ENCODE measurements at regions not wholly inside any gene's neighbourhood (a gene's known extent, or its start where the extent isn't known, plus 50 kb on each side); places are given as distances from the start of the nearest gene placed in this dataset.
A peak's percentile ranks its signal among the peaks of the same experiment; 100 is the strongest.

DNA sequence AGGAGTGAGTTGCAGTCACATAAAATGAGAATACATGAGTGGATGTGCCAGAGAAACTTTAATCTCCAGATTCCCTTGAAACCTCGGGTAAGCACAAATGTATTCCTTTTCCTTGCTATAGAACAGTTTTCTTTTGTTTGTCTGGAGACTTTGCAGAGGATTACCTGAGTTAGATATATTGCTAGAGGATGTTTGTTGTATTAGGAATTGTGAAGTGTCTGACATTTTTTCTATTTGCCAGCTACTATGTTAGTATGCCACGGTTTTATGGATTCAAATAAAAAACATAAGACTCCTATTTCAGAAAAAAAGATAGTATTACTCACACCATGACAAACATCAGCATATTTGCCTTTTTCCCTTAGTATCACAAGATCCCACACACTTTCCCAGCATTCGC lies 844.9 kb upstream of the SLITRK5 start:
- no peak overlapping the region for H3K4me3 ChIP-seq (ENCODE audit: low read length)
- H3K9me3 ChIP-seq (replicated peaks; ENCODE audit: control insufficient read depth, low read depth, low read length), result no peaks in the 10 kb centered on the region
- no peaks in the 10 kb centered on the region for H3K4me1 ChIP-seq (ENCODE audit: control insufficient read depth, insufficient read depth, low read length)
- no CpG with 5 or more reads among the region's 3 CpGs for WGBS (ENCODE audit: insufficient coverage)
- no peak overlapping the region for H3K27ac ChIP-seq (ENCODE audit: low read length)
- no peaks in the 10 kb centered on the region for H3K36me3 ChIP-seq (ENCODE audit: control insufficient read depth, insufficient read depth, low read length)
- H3K27me3 ChIP-seq (ENCODE audit: control insufficient read depth, insufficient read depth, low read length), result no peaks in the 10 kb centered on the region
- DNase-seq, result no peak

GRCh38 chr13:86830046-86830445 lies 841.1 kb upstream of the SLITRK5 start:
- H3K27ac ChIP-seq (ENCODE audit: low read length), result no peak overlapping the region
- H3K9me3 ChIP-seq (replicated peaks; ENCODE audit: control insufficient read depth, low read depth, low read length), result no peaks in the 10 kb centered on the region
- 73% methylated on average over 4 of the region's 4 CpGs for WGBS (ENCODE audit: insufficient coverage)
- H3K4me3 ChIP-seq (ENCODE audit: low read length), result no peak overlapping the region
- H3K36me3 ChIP-seq (ENCODE audit: control insufficient read depth, insufficient read depth, low read length), result no peaks in the 10 kb centered on the region
- peak; percentile 18 for DNase-seq
- no peaks in the 10 kb centered on the region for H3K27me3 ChIP-seq (ENCODE audit: control insufficient read depth, insufficient read depth, low read length)
- H3K4me1 ChIP-seq (ENCODE audit: control insufficient read depth, insufficient read depth, low read length), result no peaks in the 10 kb centered on the region

- no peak overlapping the region for H3K4me3 ChIP-seq (ENCODE audit: low read length)
- H3K27ac ChIP-seq (ENCODE audit: low read length), result no peak overlapping the region
- H3K36me3 ChIP-seq (ENCODE audit: control insufficient read depth, insufficient read depth, low read length), result no peaks in the 10 kb centered on the region
- WGBS (ENCODE audit: insufficient coverage), result no CpG with 5 or more reads among the region's 1 CpG
- no peaks in the 10 kb centered on the region for H3K27me3 ChIP-seq (ENCODE audit: control insufficient read depth, insufficient read depth, low read length)
- H3K9me3 ChIP-seq (replicated peaks; ENCODE audit: control insufficient read depth, low read depth, low read length), result peaks cover 4% of the 10 kb centered on the region
- no peaks in the 10 kb centered on the region for H3K4me1 ChIP-seq (ENCODE audit: control insufficient read depth, insufficient read depth, low read length)
- DNase-seq, result no peak
Observed at GRCh38 chr13:86831084-86831483, 840.1 kb upstream of the SLITRK5 start.

- Histone ChIP-seq H3K27me3 (ENCODE audit: control insufficient read depth, insufficient read depth, low read length) (no peaks in the 10 kb centered on the region), H3K36me3 (ENCODE audit: control insufficient read depth, insufficient read depth, low read length) (no peaks in the 10 kb centered on the region), H3K4me1 (ENCODE audit: control insufficient read depth, insufficient read depth, low read length) (no peaks in the 10 kb centered on the region), H3K4me3 (ENCODE audit: low read length) (no peak overlapping the region), H3K27ac (ENCODE audit: low read length) (no peak overlapping the region), H3K9me3 (replicated peaks; ENCODE audit: control insufficient read depth, low read depth, low read length) (peaks cover 13% of the 10 kb centered on the region)
- WGBS (ENCODE audit: insufficient coverage), result 89% methylated on average over 7 of the region's 10 CpGs
- DNase-seq, result no peak
Observed at GRCh38 chr13:86838411-86839120, 832.6 kb upstream of the SLITRK5 start.

- H3K9me3 ChIP-seq (replicated peaks; ENCODE audit: control insufficient read depth, low read depth, low read length), result peaks cover 13% of the 10 kb centered on the region
- WGBS (ENCODE audit: insufficient coverage), result 74% methylated on average over 6 of the region's 7 CpGs
- DNase-seq, result no peak
Observed at GRCh38 chr13:86839221-86839620, 832.0 kb upstream of the SLITRK5 start.

GRCh38 chr13:86840250-86841191 lies 830.6 kb upstream of the SLITRK5 start:
- Histone ChIP-seq H3K27me3 (ENCODE audit: control insufficient read depth, insufficient read depth, low read length) (no peaks in the 10 kb centered on the region), H3K4me1 (ENCODE audit: control insufficient read depth, insufficient read depth, low read length) (no peaks in the 10 kb centered on the region), H3K27ac (ENCODE audit: low read length) (no peak overlapping the region), H3K36me3 (ENCODE audit: control insufficient read depth, insufficient read depth, low read length) (no peaks in the 10 kb centered on the region), H3K9me3 (replicated peaks; ENCODE audit: control insufficient read depth, low read depth, low read length) (peaks cover 13% of the 10 kb centered on the region), H3K4me3 (ENCODE audit: low read length) (no peak overlapping the region)
- no peak for DNase-seq
- 89% methylated on average over 9 of the region's 11 CpGs for WGBS (ENCODE audit: insufficient coverage)

More at GRCh38 chr13:86839221-86839620, 832.0 kb upstream of the SLITRK5 start:
- Histone ChIP-seq H3K27ac (ENCODE audit: low read length) (no peak overlapping the region), H3K36me3 (ENCODE audit: control insufficient read depth, insufficient read depth, low read length) (no peaks in the 10 kb centered on the region), H3K4me3 (ENCODE audit: low read length) (no peak overlapping the region), H3K27me3 (ENCODE audit: control insufficient read depth, insufficient read depth, low read length) (no peaks in the 10 kb centered on the region), H3K4me1 (ENCODE audit: control insufficient read depth, insufficient read depth, low read length) (no peaks in the 10 kb centered on the region)

GRCh38 chr13:86841264-86841663 lies 829.9 kb upstream of the SLITRK5 start:
- Histone ChIP-seq H3K36me3 (ENCODE audit: control insufficient read depth, insufficient read depth, low read length) (no peaks in the 10 kb centered on the region), H3K27ac (ENCODE audit: low read length) (no peak overlapping the region), H3K9me3 (replicated peaks; ENCODE audit: control insufficient read depth, low read depth, low read length) (peaks cover 7% of the 10 kb centered on the region), H3K4me3 (ENCODE audit: low read length) (no peak overlapping the region), H3K27me3 (ENCODE audit: control insufficient read depth, insufficient read depth, low read length) (no peaks in the 10 kb centered on the region), H3K4me1 (ENCODE audit: control insufficient read depth, insufficient read depth, low read length) (no peaks in the 10 kb centered on the region)
- DNase-seq, result no peak
- WGBS (ENCODE audit: insufficient coverage), result no CpG with 5 or more reads among the region's 1 CpG

DNA sequence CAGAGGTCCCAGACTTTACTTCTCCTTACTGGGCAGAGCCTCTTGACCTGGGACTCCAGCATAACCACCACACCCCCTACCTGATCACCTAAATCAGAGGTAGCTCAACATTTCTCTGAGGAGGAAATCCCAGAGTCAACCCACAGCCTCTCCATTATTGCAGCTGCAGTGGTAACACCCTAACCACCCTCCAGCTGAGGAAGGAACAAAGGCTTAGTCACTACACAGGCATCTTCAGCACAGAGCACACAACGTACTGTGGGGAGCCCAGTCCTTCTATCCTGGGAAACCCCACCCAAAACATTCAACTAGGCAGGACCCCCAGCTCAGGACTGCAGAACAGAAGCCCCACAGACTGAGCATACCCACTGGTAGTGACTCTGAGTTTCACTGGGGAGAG lies 824.7 kb upstream of the SLITRK5 start:
- H3K4me1 ChIP-seq (ENCODE audit: control insufficient read depth, insufficient read depth, low read length), result no peaks in the 10 kb centered on the region
- H3K4me3 ChIP-seq (ENCODE audit: low read length), result no peak overlapping the region
- H3K27ac ChIP-seq (ENCODE audit: low read length), result no peak overlapping the region
- no peaks in the 10 kb centered on the region for H3K36me3 ChIP-seq (ENCODE audit: control insufficient read depth, insufficient read depth, low read length)
- H3K27me3 ChIP-seq (ENCODE audit: control insufficient read depth, insufficient read depth, low read length), result no peaks in the 10 kb centered on the region
- no peak for DNase-seq
- H3K9me3 ChIP-seq (replicated peaks; ENCODE audit: control insufficient read depth, low read depth, low read length), result no peaks in the 10 kb centered on the region
- no CpG with 5 or more reads among the region's 1 CpG for WGBS (ENCODE audit: insufficient coverage)

DNA sequence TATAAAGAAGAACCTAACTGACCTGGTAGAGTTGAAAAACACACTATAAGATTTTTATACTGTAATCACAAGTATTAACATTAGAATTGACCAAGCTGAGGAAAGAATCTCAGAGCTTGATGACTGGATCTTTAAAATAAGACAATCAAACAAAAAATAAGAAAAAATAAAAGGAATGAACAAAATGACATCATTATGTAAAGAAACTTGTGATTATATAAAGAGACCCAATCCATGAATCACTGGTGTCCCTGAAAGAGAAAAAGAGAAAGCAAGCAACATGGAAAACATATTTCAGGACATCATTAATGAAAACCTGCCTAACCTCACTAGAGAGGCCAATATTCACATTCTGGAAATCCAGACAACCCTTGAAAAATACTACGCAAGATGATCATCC lies 822.5 kb upstream of the SLITRK5 start:
- Histone ChIP-seq H3K4me3 (ENCODE audit: low read length) (no peak overlapping the region), H3K27ac (ENCODE audit: low read length) (no peak overlapping the region), H3K36me3 (ENCODE audit: control insufficient read depth, insufficient read depth, low read length) (no peaks in the 10 kb centered on the region), H3K27me3 (ENCODE audit: control insufficient read depth, insufficient read depth, low read length) (no peaks in the 10 kb centered on the region), H3K4me1 (ENCODE audit: control insufficient read depth, insufficient read depth, low read length) (no peaks in the 10 kb centered on the region), H3K9me3 (replicated peaks; ENCODE audit: control insufficient read depth, low read depth, low read length) (no peaks in the 10 kb centered on the region)
- no CpG with 5 or more reads among the region's 1 CpG for WGBS (ENCODE audit: insufficient coverage)
- no peak for DNase-seq

DNA sequence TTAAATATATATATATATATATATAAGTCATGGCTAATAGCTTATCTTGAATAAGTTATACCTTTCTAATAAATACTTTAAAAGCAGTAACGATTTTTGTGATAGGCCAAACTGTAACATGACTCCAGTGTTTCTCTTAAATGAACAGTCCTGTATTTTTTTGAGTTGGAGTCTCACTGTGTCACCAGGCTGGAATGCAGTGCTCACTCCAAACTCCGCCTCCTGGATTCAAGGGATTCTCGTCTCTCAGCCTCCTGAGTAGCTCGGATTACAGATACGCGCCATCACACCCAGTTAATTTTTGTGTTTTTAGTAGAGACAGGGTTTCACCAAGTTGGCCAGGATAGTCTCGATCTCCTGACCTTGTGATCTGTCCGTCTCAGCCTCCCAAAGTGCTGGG lies 814.2 kb upstream of the SLITRK5 start:
- Histone ChIP-seq H3K36me3 (ENCODE audit: control insufficient read depth, insufficient read depth, low read length) (no peaks in the 10 kb centered on the region), H3K27me3 (ENCODE audit: control insufficient read depth, insufficient read depth, low read length) (no peaks in the 10 kb centered on the region), H3K4me1 (ENCODE audit: control insufficient read depth, insufficient read depth, low read length) (no peaks in the 10 kb centered on the region), H3K9me3 (replicated peaks; ENCODE audit: control insufficient read depth, low read depth, low read length) (no peaks in the 10 kb centered on the region), H3K27ac (ENCODE audit: low read length) (no peak overlapping the region), H3K4me3 (ENCODE audit: low read length) (no peak overlapping the region)
- 67% methylated on average over 6 of the region's 8 CpGs for WGBS (ENCODE audit: insufficient coverage)
- DNase-seq, result peak; percentile 21
